CD4-positive, alpha-beta memory T cell (primary cell): ENCODE measurements at regions not wholly inside any gene's neighbourhood (a gene's known extent, or its start where the extent isn't known, plus 50 kb on each side); places are given as distances from the start of the nearest gene placed in this dataset.

Experiments
- CTCF ChIA-PET: fragments of 350-600 bp; sonication (Branson Sonifier 250); formaldehyde crosslinking; loops from one replicate; lab custom pipeline; 2021; ENCODE audit warnings: inconsistent platforms; ENCODE audit not compliant: partially characterized antibody; lab: Charles Lee
- POLR2A ChIA-PET: fragments of 350-600 bp; sonication (Branson Sonifier 250); formaldehyde crosslinking; loops from one replicate; lab custom pipeline; 2021; ENCODE audit not compliant: partially characterized antibody; lab: Charles Lee
- DNase-seq, 5 donors: peaks; one replicate each; pipeline versions ENCODE4 v3.0.0 to v3.0.0-alpha.2; 2020 to 2022; ENCODE audit warnings: mixed read lengths in 1 of 5
- H3K27ac ChIP-seq: one replicate; pipeline ENCODE4 v1.7.0; 2013; ENCODE audit warnings: low read depth, low read length
- H3K27me3 ChIP-seq: 2 replicates; pipeline ENCODE4 v1.7.0; 2013; ENCODE audit warnings: mild to moderate bottlenecking, low read length, moderate library complexity; ENCODE audit not compliant: insufficient read depth
- H3K36me3 ChIP-seq: 2 replicates; pipeline ENCODE4 v1.7.0; 2013; ENCODE audit warnings: mild to moderate bottlenecking, low read length, moderate library complexity; ENCODE audit not compliant: insufficient read depth
- H3K4me1 ChIP-seq: 2 replicates; pipeline ENCODE4 v1.7.0; 2013; ENCODE audit warnings: mild to moderate bottlenecking, low read length, moderate library complexity; ENCODE audit not compliant: insufficient read depth
- H3K4me3 ChIP-seq, 2 donors: one replicate each; pipeline ENCODE4 v1.7.0; 2013; ENCODE audit warnings: low read length in 2 of 2, mild to moderate bottlenecking in 1 of 2
- H3K9me3 ChIP-seq, 2 donors: one replicate each; pipeline ENCODE4 v1.7.0; 2013; ENCODE audit warnings: low read length in 2 of 2, control low read depth in 1 of 2; ENCODE audit not compliant: control insufficient read depth in 1 of 2
- H3K27ac Mint-ChIP-seq, 7 donors: one replicate each; pipeline ENCODE4 v1.8.0; 2020 to 2021; ENCODE audit warnings: mixed read lengths in 7 of 7, mild to moderate bottlenecking in 6 of 7, inconsistent platforms in 3 of 7, moderate library complexity in 3 of 7
- H3K27me3 Mint-ChIP-seq, 2 donors: one replicate each; pipeline ENCODE4 v1.8.0; 2020 to 2021; ENCODE audit warnings: mixed read lengths in 2 of 2
- H3K36me3 Mint-ChIP-seq, 2 donors: one replicate each; pipeline ENCODE4 v1.8.0; 2020 to 2021; ENCODE audit warnings: mixed read lengths in 2 of 2, inconsistent platforms in 1 of 2, mild to moderate bottlenecking in 1 of 2
- H3K4me1 Mint-ChIP-seq, 4 donors: one replicate each; pipeline ENCODE4 v1.8.0; 2020 to 2021; ENCODE audit warnings: mixed read lengths in 4 of 4, mild to moderate bottlenecking in 1 of 4
- H3K4me3 Mint-ChIP-seq, 8 donors: one replicate each; pipeline ENCODE4 v1.8.0; 2020 to 2021; ENCODE audit warnings: mixed read lengths in 8 of 8, mild to moderate bottlenecking in 7 of 8, moderate library complexity in 6 of 8, inconsistent platforms in 3 of 8
- H3K9me3 Mint-ChIP-seq, 8 donors: one replicate each; pipeline ENCODE4 v1.8.0; 2020 to 2021; ENCODE audit warnings: mixed read lengths in 8 of 8, mild to moderate bottlenecking in 5 of 8, inconsistent platforms in 3 of 8, moderate library complexity in 1 of 8
- intact Hi-C: fragments of 100-400 bp; cut with micrococcal nuclease; formaldehyde crosslinking; loops from one replicate; pipeline ENCODE4 v1.15.1; 2023

DNA sequence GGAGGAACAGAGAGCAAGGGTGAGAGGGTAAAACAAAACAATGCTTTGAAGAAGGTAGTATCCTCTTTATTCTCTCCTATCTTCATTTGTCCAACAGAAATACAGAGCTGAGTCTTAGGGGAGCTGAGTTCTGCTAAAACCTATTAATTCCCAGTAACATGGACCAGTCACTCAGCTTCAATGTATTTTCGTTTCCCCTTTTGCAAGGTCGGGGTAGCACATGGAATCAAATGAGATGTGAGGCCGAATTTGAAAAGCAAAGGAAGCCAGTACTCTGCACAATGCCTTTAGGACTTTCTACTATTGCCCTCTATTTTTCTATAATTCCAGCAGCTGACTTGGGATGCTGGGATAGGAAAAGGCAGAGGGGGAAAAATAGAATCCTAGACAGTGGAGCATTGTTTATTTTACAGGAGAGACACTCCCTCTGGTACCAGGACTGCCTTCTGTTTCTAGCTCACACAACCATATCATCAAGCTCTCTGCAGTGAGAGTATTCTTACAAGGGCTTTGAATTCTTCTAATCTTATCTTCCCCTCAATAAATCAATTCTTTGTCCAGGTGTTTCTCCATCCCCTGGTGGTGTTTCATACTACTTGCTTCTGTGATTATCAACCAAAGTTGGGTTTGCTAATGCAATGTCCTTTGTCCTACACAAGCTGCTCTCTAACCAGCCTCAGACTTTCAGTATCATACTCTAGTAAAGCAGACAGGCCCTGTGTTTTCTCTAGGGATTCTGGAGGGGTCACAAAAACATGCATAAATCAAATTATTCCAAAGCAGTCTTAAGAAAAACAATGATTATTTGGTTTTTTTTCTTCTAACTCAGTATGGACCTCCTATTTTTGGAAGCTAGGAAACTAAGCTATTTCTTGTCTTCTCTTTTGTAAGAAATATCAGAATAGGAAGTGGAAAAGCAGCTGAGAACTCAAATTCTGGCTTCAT lies 341.5 kb downstream of the OSTF1 start:
- Mint-ChIP-seq H3K4me3 (no peak overlapping the region), H3K9me3 (peaks cover 0 to 3% (median 0%) of the 10 kb centered on the region in 8 donors), H3K36me3 (no peaks in the 10 kb centered on the region), H3K27me3 (peaks cover 0 to 5% of the 10 kb centered on the region in 2 donors), H3K27ac (no peak overlapping the region), H3K4me1 (no peaks in the 10 kb centered on the region)
- Histone ChIP-seq H3K9me3 (no peaks in the 10 kb centered on the region), H3K4me3 (no peak overlapping the region), H3K4me1 (no peaks in the 10 kb centered on the region), H3K27me3 (no peaks in the 10 kb centered on the region), H3K36me3 (no peaks in the 10 kb centered on the region), H3K27ac (no peak overlapping the region)
- DNase-seq, result no peak
- ChIA-PET CTCF (no interaction called here), POLR2A (no interaction called here)
- intact Hi-C loops, result no loop called here

DNA sequence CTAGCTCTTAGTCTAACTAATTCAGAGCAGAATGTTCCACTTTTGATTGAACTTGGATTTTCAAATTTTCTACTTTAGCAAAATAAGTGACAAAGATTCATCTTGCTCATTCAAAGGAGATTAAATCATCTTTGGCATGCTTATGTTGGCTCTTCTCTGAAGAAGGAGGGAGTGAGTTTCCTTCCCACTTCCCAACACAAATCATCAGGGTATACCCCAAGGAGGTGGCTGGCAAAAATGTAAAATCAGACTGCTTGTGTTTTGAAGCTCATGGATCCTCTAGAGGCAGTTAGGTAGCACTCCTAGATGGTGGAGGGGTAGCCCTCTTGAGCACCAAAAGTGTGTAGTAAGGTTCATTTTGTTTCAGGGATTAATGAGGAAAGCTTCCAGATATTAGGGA lies 343.1 kb downstream of the OSTF1 start:
- Mint-ChIP-seq H3K36me3 (no peaks in the 10 kb centered on the region), H3K9me3 (peaks cover 0 to 3% (median 0%) of the 10 kb centered on the region in 8 donors), H3K4me3 (no peak overlapping the region), H3K27ac (no peak overlapping the region), H3K4me1 (no peaks in the 10 kb centered on the region), H3K27me3 (peaks cover 0 to 5% of the 10 kb centered on the region in 2 donors)
- Histone ChIP-seq H3K27ac (no peak overlapping the region), H3K36me3 (no peaks in the 10 kb centered on the region), H3K4me3 (no peak overlapping the region), H3K27me3 (no peaks in the 10 kb centered on the region), H3K9me3 (no peaks in the 10 kb centered on the region), H3K4me1 (no peaks in the 10 kb centered on the region)
- POLR2A ChIA-PET, result no interaction called here
- no peak for DNase-seq
- CTCF ChIA-PET, result no interaction called here
- intact Hi-C loops, result no loop called here

DNA sequence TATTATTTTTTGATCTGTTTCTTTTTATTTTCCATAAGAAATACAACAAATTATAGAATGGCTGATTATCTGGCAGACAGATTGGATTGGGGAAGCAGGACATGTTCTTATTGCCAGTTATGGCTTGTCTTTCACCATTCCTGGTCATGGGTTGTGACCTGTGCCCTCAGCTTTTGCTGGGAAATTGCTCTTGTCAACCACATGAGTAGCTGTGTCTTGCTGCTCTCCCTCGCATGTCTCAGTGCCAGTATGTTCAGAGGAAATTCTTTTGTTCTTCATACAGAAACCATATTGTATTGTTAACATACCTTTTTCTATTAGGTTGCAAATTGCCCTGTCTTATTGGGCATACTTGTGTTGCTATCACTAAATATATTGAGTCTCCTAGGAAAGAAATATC lies 344.1 kb downstream of the OSTF1 start:
- H3K4me3 Mint-ChIP-seq, result no peak overlapping the region
- H3K27me3 ChIP-seq, result no peaks in the 10 kb centered on the region

DNA sequence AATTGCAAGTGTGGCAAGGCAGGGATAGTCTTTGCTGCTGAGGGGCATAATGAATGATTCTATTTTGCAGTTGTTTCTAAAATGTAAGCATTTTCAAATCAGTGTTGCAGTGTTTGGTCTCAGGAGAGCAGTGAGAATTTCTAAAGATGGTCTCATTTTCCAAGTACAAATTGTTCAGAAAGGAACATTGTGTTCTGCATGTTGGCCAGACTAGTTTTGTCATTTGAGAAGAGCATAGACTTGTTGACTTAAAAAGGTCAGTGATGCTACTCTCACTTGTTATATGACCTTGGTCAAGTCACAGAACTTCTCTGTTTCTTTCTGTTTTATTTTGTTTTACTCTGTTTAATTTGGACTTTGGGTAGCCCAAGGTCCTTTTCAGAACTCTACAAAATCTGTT lies 344.6 kb downstream of the OSTF1 start:
- Mint-ChIP-seq H3K9me3 (peaks cover 0 to 3% (median 0%) of the 10 kb centered on the region in 8 donors), H3K36me3 (no peaks in the 10 kb centered on the region), H3K4me3 (no peak overlapping the region), H3K4me1 (no peaks in the 10 kb centered on the region), H3K27ac (no peak overlapping the region), H3K27me3 (peaks cover 0 to 5% of the 10 kb centered on the region in 2 donors)
- no peak for DNase-seq
- Histone ChIP-seq H3K36me3 (no peaks in the 10 kb centered on the region), H3K9me3 (no peaks in the 10 kb centered on the region), H3K27me3 (no peaks in the 10 kb centered on the region), H3K4me3 (no peak overlapping the region), H3K4me1 (no peaks in the 10 kb centered on the region), H3K27ac (no peak overlapping the region)
- ChIA-PET CTCF (no interaction called here), POLR2A (no interaction called here)
- intact Hi-C loops, result no loop called here

More for the DNA sequence above, 344.1 kb downstream of the OSTF1 start:
- Histone ChIP-seq H3K9me3 (no peaks in the 10 kb centered on the region), H3K36me3 (no peaks in the 10 kb centered on the region), H3K4me1 (no peaks in the 10 kb centered on the region), H3K4me3 (no peak overlapping the region), H3K27ac (no peak overlapping the region)
- H3K27me3 Mint-ChIP-seq, result peaks cover 0 to 5% of the 10 kb centered on the region in 2 donors
- POLR2A ChIA-PET, result no interaction called here
- H3K9me3 Mint-ChIP-seq, result peaks cover 0 to 3% (median 0%) of the 10 kb centered on the region in 8 donors
- intact Hi-C loops, result no loop called here
- no peak for DNase-seq
- CTCF ChIA-PET, result no interaction called here
- no peaks in the 10 kb centered on the region for H3K4me1 Mint-ChIP-seq
- H3K27ac Mint-ChIP-seq, result no peak overlapping the region
- H3K36me3 Mint-ChIP-seq, result no peaks in the 10 kb centered on the region

DNA sequence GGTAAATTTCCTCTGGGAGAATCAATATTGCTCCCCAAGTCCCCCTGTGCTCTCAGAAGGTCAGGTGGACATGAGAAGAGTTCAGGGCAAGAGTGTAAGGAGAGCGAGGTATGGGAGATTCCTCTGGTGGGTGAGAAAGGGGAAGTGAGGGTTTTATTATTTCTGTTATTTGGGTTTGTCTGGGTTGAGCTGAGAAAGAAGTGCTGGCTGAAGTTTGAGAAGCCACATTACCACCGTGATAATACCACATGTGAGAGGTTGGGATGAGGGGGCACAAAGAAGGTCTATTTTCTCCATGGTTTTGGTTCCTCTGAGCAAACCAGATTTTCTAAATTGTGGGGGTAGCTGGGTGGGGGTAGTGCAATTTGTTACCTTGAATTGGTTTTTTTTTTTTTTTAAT lies 350.4 kb downstream of the OSTF1 start:
- Mint-ChIP-seq H3K4me3 (no peak overlapping the region), H3K27ac (no peak overlapping the region), H3K36me3 (no peaks in the 10 kb centered on the region), H3K9me3 (peaks cover 0 to 4% (median 0%) of the 10 kb centered on the region in 8 donors), H3K4me1 (peaks cover 0 to 2% (median 0%) of the 10 kb centered on the region in 4 donors), H3K27me3 (peaks cover 0 to 2% of the 10 kb centered on the region in 2 donors)
- no peaks in the 10 kb centered on the region for H3K4me1 ChIP-seq
- ChIA-PET POLR2A (no interaction called here), CTCF (no interaction called here)
- no peaks in the 10 kb centered on the region for H3K36me3 ChIP-seq
- intact Hi-C loops, result no loop called here
- H3K9me3 ChIP-seq, result no peaks in the 10 kb centered on the region
- no peak overlapping the region for H3K27ac ChIP-seq
- H3K4me3 ChIP-seq, result no peak overlapping the region
- H3K27me3 ChIP-seq, result no peaks in the 10 kb centered on the region
- DNase-seq, result no peak

- H3K4me3 Mint-ChIP-seq, result no peak overlapping the region
Observed at GRCh38 chr9:75440914-75441313, 352.6 kb downstream of the OSTF1 start.

DNA sequence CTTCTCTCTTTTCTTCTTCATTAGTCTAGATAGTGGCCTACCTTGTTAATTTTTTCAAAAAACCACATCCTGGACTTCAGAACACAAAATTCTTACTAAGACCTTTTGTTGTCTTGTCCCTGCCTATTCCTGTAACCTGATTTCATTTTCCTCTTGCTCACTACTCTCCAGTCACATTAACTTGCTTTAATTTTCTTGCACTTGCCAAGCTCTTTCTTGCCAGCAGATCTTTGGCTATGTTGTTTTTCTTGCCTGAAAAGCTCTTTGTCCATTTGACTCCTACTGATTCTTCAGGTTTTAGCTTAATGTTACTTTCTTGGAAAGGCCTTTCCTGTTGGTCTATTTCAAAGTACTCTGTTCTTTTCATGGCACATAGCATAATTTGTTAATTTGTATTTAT lies 356.8 kb downstream of the OSTF1 start:
- ChIA-PET POLR2A (no interaction called here), CTCF (no interaction called here)
- no peak overlapping the region for H3K27ac ChIP-seq
- H3K27me3 ChIP-seq, result no peaks in the 10 kb centered on the region
- no peak for DNase-seq
- intact Hi-C loops, result no loop called here
- peaks cover 0 to 2% (median 0%) of the 10 kb centered on the region in 4 donors for H3K4me1 Mint-ChIP-seq
- H3K9me3 Mint-ChIP-seq, result peaks cover 0 to 7% (median 0%) of the 10 kb centered on the region in 8 donors
- H3K36me3 Mint-ChIP-seq, result no peaks in the 10 kb centered on the region
- H3K9me3 ChIP-seq, result no peaks in the 10 kb centered on the region
- peaks cover 0 to 2% of the 10 kb centered on the region in 2 donors for H3K27me3 Mint-ChIP-seq
- no peaks in the 10 kb centered on the region for H3K4me1 ChIP-seq
- H3K36me3 ChIP-seq, result no peaks in the 10 kb centered on the region
- no peak overlapping the region for H3K27ac Mint-ChIP-seq
- no peak overlapping the region for H3K4me3 ChIP-seq
- H3K4me3 Mint-ChIP-seq, result no peak overlapping the region

More at GRCh38 chr9:75440914-75441313, 352.6 kb downstream of the OSTF1 start:
- H3K27me3 ChIP-seq, result no peaks in the 10 kb centered on the region
- Mint-ChIP-seq H3K36me3 (no peaks in the 10 kb centered on the region), H3K27me3 (peaks cover 0 to 2% of the 10 kb centered on the region in 2 donors), H3K9me3 (peaks cover 0 to 7% (median 0%) of the 10 kb centered on the region in 8 donors), H3K27ac (no peak overlapping the region), H3K4me1 (peaks cover 0 to 2% (median 0%) of the 10 kb centered on the region in 4 donors)
- no peaks in the 10 kb centered on the region for H3K9me3 ChIP-seq
- ChIA-PET POLR2A (no interaction called here), CTCF (no interaction called here)
- DNase-seq, result no peak
- intact Hi-C loops, result no loop called here
- no peaks in the 10 kb centered on the region for H3K4me1 ChIP-seq
- H3K4me3 ChIP-seq, result no peak overlapping the region
- H3K36me3 ChIP-seq, result no peaks in the 10 kb centered on the region
- H3K27ac ChIP-seq, result no peak overlapping the region
